ENCODE measurements at regions not wholly inside any gene's neighbourhood (a gene's known extent, or its start where the extent isn't known, plus 50 kb on each side); places are given as distances from the start of the nearest gene placed in this dataset.
"Not testable (repeated sequence)": the region's sequence is repeated elsewhere in the genome, so short reads cannot be mapped to it uniquely, and the experiment has no call there.

DNA sequence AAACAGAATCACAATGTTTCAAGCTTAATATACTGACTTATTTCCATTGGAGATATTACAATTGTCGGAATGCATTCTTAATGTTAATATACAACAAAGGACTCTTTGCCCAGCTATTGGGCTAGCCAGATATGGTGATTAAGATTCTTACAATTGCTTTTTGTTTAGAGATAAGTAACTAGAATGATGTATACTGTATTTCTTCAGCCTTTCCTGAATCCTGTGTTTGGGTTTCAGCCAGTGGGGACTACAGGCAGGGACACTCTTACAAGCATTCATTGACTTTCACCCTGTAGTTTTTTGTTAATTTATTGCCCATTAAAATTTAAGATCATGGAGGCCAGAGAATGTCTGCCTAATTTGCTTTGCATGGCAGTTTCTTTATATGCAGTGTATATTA lies 254.1 kb upstream of the TMEFF2 start:
- DNase-seq, result no peak

DNA sequence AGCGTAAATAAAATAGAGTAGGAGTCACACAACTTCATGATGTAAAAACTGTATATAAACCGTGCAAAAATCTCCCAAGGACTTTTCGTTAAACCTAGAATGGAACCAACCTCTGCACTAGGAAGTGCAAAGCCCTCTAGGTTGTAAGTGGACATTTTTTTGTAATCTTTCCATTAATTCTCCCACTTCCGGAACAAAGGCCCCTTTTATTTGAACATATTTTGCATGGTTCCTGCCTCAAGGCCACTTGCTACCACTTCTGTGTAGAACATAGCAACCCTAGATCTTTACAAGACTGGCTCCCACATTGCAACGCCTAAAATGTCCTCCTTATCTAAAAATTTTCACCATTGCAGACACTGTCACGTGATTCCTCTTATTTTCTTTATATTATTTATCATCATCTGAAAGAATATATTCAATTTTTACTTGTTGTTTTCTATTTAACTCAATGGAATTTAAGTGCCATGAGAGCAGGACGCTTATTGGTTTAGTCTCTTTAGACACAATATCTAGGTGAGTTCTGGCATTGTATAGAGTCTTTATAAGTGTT lies 249.6 kb upstream of the TMEFF2 start:
- DNase-seq, result no peak

DNA sequence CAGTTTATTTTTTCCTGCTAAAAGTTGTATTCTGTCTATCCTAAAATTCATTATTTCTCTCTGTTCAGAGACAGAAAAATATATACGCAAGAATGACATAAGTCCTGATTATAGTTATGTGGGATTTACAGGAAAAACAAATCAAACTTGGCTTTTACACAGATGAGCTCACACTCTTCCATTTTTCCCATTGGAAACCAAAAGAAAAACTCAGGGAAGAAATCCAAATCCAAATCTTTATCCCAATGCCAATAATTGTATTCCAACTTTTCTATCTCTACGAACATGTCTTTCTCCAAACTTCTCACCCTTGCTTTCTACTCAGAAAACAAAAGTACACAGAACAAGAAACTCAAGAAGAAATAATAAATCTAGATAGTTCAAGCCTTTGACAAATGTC lies 249.1 kb upstream of the TMEFF2 start:
- no peak for DNase-seq

DNA sequence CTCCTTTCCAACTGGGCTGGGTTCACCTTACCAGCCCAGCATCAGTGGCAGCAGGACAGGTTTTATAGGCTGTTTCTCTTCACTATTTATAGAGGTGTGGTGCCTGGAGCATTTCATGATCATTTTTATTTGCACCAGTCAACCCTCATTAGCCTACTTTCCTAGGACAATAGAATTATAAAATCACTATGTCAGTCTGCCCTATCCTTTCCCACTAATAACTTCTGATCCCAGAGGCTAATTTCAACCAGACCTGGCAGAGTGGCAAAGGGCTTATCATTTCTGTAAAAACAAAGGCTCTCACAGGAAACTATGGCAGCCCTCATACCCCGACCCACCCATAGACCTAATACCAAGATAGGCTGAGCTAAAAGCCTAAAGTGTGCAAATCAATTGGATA lies 243.5 kb upstream of the TMEFF2 start:
- no peak for DNase-seq

DNA sequence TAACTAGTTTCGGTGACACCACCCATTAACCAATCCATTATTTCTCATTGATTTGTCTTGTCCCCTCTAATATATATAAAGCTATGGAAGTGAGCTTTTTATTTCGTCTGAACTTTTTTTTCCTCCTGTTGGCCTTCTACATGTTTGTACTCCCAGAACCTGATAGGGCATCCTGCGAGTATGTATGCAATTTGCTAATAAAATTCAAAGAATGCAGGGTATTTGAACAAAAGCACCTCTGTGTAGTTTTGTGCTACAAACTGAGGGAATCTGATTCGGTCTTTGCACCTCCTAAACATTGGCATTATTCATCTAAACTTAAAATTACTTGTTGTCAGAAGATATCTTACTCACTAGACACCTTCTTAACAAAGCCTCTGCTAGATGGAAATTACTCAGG lies 242.9 kb upstream of the TMEFF2 start:
- DNase-seq, result no peak

DNA sequence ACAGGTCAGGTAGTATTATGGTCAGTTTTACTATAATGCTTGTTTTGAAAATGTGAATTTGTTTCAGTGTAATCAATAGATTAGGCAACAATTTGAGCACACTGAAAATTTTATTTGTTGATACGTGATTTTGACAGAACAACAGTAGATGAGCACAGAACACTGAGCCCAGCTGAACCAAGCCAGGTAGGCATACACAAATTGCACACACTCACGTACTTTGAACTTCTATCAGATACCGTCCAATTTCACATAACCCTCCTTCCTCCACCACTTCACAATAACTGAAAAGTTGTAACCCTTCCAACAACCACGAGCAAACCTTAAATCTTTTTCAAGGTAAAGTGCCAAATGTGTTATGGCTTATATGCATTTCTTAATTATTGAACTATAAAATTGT lies 229.5 kb upstream of the TMEFF2 start:
- no peak for DNase-seq

DNA sequence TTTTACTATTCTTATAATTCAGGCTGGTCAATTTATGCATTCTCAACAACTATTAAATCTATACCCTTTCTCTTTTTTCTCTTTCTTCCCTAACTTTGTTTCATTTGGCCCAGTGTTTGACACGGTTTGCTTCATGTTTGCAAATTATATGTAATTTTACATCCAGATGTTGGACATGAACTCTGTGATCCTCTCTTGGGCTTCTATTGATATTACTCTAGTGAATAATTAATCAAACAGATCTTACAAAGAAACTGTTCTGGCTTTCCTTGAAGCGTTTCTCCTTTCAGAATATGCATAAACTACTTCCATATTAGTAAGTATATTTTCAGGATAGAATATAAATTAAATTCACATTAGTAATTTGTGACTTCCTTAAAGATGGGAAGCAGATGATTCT lies 225.1 kb upstream of the TMEFF2 start:
- no peak for DNase-seq

DNA sequence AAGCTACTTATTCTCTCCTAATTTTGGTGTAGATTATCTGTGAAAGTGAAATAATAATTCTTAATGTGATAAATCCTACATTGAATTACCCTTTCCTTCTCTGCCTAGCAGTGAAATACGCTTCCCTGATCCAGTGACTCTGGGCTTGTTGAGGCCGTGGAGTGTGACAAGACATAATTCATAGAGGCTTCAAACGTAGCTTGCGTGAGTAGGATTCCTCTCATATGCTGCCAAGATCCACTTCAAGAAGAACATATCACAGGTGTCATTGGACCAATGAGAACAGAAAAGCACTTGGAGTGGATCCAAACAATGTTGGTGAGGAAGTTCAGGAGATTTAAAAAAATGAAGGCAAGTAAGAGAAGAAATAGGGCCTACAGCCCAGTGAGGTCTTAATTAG lies 221.3 kb upstream of the TMEFF2 start:
- DNase-seq, result no peak

DNA sequence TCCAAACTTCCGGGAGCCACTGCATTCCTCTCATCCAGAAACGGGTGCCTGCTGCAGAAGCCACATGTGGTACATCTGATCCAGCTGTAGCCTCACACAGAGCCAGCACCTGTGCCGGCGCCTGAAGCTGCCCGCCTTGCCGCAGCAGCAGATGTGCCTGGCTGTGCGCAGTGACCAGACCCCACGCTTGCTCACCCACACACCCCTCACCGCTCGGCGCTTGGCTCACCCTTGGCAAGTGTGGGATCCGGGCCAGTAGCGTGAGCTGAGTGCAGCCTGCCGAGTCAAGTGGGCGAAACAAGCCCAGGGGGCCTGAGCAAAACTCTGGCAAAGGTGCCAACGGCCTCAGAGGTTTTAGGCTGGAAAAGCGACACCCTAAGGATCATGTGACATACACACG lies 220.1 kb upstream of the TMEFF2 start:
- DNase-seq, result no peak

DNA sequence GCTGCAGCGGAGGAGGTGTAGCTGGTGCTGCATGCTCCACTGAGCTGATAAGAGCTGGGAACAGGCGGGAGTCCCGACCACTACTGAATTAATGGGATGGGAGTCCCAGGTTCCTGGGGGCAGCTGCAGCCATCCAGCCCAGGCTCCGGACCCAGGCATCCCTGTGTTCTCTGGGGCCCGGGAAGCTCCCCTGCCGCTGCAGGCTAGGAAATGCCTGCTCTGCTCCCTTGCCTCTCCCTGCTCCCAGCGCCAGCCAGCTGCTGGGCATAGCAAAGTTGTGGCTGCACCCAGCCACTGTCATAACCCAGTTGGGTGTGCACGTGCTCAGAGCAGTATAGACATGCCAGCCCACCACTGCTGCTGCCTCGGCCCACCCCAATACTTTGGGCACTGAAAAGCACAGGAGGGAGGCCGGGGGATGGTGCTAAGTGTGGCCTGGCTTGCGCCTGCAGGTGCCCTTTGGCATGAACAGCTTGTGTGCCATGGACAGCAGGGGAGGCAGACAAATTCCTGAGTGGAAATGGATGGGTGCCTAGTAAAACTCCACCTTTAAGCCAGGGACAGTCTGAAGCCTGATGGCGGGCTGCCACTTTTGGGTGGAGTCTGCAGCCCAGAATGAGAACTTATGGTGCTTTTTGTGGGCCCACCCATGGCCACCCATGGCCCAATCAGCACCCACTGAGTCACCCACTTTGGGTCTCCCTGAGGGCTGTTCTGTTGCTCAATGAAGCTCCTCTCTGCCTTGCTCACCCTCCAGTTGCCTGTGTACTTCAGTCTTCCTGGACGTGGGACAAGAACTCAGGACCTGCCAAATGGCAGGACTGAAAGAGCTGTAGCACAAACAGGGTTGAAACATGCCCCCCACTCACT lies 219.3 kb upstream of the TMEFF2 start:
- no peak for DNase-seq

DNA sequence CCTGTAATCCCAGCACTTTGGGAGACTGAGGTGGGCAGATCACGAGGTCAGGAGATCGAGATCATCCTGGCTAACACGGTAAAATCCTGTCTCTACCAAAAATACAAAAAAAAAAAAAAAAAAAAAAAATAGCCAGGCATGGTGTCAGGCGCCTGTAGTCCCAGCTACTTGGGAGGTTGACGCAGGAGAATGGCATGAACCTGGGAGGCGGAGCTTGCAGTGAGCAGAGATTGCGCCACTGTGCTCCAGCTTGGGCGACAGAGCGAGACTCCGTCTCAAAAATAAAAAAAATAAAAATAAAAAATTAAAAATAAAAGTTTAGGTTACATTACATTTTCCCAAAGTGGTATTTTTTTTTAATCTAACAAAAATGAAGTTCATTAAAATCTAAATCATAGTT lies 218.1 kb upstream of the TMEFF2 start:
- not testable (repeated sequence) for DNase-seq

DNA sequence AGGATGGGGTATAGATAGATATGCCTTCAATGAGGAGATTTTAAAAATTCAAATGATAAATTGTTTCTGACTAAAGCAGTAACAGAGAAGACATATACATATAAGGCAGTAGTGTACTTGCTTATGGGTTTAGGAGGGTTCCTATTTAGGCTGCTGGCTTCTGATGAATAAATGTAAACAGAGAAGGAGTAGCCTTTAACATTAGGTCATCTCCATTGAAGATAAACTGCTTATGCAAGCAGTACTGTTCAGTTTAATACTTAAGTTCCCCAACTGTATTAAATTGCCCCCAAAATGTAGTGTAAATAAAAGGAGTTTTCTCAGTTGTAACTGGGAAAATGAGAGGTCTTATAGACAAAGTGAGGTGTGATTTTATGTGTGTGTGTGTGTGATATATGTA lies 217.7 kb upstream of the TMEFF2 start:
- DNase-seq, result no peak

DNA sequence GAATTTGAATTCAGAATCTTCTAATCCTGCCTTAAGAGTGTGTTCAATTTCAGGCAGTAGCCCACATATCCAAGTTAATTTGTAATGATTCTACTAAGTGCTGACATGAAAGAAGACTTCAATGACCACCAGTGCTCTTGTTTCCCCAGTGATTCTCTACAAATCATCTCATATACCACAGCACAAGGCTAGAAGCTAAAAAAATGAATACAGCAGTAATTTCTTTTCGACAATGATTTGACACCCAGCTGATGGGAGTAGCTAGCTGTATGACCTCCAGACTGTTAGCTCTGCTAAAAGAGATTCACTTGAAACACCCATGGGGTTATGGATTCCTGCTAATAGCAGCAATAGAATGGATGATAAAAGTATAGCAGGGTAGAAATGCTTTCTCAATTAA lies 217.0 kb upstream of the TMEFF2 start:
- no peak for DNase-seq

DNA sequence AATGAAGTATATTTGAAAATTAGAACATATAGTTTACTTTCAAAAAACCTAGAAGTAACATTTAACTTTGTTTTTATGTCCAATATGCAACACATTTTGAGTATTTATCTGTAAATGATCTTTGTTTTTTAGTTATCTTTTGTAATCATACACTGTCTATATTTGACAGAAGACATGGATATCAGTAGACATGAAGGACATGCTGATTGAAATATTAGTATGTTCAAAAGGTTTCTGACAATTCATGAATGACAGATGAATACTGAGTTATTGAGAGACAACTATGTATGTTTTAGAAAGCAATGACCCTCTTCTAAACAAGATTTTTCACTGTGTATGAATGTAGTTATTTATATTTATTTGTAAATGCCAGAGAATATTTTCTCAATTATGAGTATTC lies 215.6 kb upstream of the TMEFF2 start:
- no peak for DNase-seq

DNA sequence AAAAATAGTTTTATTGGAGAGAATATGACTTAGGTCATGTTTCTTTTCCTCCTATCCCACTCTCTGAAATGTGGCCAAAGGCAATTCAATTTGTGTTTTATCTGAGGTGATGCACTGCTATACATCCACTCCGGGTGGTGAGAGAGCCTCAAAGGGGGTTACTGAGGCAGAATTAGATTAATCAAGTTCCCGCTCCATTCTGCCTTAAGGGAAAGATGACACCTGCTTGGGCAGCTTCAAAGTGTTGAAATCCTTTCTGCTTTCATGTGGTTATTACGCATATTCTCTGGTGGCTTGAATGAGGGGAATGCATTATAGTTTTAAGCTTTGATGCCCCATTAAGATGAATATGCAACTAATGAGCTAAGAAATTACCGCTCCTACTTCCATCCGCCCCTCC lies 213.0 kb upstream of the TMEFF2 start:
- no peak for DNase-seq

DNA sequence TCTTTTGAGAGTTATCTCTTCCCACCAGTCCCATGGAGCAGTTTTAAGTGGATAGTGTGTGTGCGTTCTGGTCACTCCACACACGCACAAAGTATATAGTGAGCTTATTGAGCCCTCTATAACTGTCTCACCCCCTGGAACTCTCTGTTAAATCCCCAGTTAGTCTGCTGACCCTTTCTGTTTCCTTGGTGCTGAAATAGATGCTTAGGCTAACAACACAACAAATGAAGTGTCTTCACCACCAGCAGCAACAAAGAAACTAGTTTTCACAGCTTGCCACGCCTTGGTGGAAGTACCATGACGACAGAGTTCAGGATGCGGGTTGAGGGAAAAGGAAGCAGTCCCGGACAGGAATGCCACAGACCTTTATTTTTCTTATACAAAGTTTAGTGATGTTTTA lies 203.5 kb upstream of the TMEFF2 start:
- DNase-seq, result no peak

DNA sequence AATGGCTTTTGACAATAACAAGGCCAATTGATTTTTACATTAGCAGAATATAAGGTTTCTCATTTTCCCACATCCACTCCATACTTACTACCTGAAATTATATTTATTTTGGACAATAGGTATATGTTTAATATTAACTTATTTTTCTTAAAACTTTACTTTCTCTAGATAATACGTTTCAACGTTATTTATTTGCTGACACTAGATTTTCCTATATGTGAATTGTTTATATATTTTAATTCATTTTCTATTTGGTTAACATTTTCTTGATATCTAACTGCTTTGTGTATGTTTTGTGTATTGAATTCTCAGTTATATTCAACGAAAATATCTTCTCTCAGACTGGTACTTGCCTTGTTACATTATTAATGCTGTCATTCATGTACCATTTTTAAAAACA lies 199.9 kb upstream of the TMEFF2 start:
- DNase-seq, result no peak

DNA sequence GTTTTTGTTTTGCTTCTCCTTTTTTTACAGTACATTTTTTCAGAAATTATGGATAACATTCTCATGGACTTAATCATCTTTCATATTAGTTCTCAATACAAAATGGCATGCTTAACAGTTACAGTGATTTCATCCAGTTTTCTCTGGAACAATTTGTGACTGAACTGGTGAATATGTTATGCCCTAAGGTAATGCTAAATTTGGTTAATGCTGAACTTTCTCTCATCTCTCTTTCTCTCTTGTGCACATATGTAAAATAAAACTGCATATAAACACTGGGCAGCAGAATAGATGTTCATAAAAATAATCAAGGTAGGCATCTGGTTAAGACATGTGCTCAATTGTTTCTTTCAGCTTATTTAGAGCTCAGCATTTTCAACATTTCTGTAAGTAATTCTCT lies 196.3 kb upstream of the TMEFF2 start:
- no peak for DNase-seq

DNA sequence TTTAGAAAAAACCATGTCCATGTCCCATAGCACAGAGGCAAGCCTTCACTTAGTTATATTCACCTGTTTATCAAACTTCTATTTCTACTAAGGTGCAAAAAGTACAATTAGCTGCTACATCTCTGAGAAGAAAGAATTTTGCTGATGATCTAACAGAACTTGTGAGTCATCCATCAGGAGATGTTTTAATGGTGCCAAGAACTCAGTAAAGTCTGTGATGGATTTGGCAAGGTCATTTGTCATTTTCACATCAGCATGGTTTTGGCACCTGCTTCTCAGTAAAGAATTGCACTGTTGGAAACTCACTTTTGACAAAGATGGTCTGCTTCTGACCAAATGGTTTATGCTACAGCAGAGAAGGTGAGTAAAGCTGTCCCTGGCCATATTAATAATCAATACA lies 195.7 kb upstream of the TMEFF2 start:
- no peak for DNase-seq

DNA sequence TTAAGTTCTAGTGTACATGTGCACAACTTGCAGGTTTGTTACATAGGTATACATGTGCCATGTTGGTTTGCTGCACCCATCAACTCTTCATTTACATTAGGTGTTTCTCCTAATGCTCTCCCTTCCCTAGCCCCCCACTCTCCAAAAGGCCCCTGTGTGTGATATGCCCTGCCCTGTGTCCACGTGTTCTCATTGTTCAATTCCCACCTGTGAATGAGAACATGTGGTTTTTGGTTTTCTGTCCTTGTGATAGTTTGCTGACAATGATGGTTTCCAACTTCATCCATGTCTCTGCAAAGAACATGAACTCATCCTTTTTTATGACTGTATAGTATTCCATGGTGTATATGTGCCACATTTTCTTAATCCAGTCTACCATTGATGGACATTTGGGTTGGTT lies 189.5 kb upstream of the TMEFF2 start:
- DNase-seq, result not testable (repeated sequence)

DNA sequence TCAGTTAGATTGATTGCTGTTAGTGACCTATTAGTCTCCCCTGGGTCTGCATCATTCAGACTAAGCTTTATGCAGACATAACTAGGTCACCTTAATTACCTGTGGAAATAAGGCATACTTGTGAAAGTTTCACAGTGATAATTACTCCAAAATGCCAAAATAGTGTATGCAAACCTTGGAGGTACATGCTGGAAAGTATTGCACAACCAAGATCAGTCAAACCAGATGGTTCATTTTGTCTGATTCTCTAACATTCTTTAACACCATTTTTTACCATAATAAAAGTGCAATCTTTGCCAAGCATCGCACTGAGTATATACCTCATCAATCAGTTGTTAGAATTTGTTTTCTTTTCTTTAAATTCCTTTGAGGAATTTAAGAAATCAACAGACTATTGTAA lies 186.3 kb upstream of the TMEFF2 start:
- no peak for DNase-seq

DNA sequence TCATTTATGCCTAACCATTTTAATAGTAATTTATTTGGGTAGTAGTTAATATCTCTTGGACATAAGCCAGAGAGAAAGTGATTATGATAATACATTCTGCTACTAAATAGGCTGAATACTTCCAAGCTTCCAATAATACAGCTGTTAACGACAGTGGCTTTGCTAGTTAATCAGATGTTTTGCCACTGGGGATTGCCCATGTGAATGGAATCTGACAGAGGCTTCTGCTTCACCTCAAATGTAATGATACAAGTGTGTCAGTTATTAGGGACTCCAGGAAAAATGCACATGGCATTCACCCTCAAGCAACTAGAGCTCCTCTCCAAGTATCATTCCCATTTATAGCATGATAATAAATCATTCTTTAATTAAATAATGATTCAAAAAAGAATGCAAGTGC lies 185.0 kb upstream of the TMEFF2 start:
- no peak for DNase-seq

DNA sequence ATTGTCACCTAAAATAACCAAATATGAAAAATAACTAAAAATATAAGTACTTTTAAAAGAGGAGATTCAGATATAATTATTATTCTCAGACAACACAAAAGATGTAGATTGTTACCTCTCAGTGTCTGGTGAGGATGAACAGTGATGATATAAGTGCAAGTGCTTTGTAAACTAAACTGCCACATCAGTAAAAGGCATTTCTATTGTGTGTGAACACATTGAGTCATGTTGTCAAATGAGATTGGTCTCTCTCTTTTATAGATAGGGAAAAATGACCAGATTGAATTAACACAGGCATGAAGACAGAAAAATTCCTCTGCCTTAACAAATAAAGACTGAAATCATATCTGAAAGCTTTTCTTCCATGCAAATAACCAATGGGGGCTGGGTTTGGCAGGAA lies 182.4 kb upstream of the TMEFF2 start:
- DNase-seq, result no peak

DNA sequence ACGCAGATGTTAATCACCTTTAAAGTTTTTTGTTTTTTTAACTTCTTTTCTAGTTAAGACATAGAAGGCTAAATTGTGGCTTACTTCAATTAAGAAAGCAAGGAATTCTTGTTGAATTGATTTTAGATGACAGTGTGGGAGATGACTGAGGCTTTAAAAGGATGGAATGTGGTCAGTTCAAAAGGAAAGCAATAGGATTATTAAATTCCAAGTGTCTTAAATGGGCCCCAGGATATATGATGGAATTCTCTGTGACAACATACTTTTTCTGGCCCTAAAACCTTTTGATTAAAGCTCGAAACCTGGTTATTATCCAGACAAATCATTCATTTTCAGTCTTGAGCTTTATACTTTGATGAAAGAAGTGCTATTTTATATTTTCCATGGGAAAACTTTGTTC lies 179.0 kb upstream of the TMEFF2 start:
- no peak for DNase-seq

DNA sequence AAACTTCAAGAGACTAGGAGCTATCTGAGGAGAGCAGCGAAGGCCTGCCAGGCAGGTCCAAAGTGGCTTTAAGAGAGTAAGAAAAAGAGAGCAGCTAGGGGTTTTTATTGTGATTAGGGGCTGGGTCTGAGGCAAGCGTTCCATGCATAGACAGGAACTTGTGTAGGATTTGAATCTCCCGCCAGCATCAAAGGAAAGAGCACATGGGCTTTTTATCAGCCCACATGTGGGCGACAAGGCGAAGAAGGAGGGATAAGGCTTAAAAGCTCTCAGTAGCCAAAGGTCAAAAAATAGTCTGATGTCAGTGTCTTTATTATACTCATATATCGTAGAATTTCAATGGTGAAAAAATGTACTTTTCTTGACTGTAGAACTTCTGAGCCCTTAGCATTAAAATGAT lies 178.5 kb upstream of the TMEFF2 start:
- no peak for DNase-seq

All from activated naive CD4-positive, alpha-beta T cell treated with Interleukin-2 at 50 U/mL for 16 hours (primary cell).